ENCODE measurements at regions not wholly inside any gene's neighbourhood (a gene's known extent, or its start where the extent isn't known, plus 50 kb on each side); places are given as distances from the start of the nearest gene placed in this dataset.

- no peak for DNase-seq (ENCODE audit: low read depth)
Observed at GRCh38 chr5:89991592-89991991, 418.0 kb downstream of the CETN3 start.

GRCh38 chr5:89989776-89990175 lies 419.8 kb downstream of the CETN3 start:
- no peak for DNase-seq (ENCODE audit: low read depth)

DNA sequence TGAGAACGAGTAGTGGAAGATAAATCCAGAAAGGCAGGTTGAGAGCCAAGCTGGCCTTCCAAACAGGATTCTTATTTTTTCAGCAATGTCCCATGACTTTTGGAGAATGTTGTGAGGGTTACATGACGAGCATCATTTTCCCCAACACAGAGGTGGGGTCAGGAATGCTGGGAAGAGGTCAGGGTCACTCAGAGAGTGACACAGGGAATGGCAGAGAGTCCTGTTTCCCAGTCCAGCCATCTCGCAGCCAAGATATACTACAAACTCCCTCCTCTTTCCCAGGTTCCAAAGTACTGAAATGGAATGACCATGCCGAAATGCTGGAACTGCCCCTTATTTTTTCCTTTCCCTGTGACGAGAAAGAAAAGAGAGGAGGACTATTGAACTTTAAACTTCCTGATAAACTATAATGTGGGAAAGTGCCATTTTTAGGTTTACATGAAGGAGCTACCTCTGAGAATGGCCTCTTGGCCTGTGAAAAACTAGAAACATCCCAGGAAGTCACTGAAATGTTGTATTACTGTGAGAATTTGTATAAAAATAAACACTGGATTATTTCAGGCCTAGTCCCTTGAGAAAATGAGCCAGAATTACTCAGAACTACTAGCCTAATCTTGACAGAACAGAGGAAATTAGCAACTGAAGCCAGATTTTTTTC lies 420.4 kb downstream of the CETN3 start:
- DNase-seq (ENCODE audit: low read depth) = no peak

DNA sequence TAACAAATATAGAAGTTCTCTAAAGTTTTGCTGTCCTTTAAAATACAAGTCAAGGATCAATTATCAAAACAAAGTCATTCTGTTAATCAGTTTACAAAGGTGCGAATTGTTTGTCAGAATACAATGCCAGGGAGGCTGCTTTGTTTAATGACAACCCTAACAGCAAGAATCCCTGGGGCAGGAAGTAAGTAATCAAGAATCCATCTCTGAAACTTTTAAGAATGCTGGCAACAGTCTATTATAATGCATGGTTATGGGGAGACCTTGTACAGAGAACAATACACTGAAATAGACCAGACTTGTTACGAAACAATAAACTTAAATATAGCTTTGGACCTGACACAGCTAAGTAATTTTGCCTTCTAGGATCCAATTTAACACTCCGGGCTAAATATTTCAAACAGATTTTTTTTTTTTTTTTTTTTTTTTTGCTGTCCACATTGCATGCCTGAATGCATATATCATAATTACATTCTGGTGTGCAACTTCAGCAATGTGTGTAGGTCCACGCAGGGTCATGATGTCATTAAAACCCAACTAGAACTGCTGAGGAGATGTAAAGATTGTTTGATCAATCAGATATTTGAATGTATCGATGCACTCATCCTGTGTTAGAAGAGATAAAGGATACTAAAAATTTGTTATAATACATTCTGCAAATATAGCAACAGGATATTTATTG lies 421.3 kb downstream of the CETN3 start:
- DNase-seq (ENCODE audit: low read depth) = no peak

DNA sequence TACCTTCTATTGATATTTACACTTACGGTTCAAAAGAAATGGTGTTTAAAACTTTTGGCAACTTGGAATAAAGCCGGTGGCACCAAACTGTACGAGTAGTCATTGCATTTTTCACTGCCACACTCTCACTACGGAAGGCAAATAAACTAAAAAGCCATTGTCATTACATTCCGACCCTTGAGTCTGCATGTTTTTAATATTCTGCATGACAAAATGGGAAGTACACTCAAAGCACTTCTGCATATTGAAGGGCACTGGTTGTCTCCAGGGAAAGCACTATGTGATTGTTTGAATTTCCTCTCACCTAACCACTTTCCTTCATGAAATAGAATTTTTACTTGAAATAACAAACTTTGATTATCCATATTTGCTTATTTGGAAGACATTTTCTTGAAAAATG lies 426.3 kb downstream of the CETN3 start:
- no peak for DNase-seq (ENCODE audit: low read depth)

DNA sequence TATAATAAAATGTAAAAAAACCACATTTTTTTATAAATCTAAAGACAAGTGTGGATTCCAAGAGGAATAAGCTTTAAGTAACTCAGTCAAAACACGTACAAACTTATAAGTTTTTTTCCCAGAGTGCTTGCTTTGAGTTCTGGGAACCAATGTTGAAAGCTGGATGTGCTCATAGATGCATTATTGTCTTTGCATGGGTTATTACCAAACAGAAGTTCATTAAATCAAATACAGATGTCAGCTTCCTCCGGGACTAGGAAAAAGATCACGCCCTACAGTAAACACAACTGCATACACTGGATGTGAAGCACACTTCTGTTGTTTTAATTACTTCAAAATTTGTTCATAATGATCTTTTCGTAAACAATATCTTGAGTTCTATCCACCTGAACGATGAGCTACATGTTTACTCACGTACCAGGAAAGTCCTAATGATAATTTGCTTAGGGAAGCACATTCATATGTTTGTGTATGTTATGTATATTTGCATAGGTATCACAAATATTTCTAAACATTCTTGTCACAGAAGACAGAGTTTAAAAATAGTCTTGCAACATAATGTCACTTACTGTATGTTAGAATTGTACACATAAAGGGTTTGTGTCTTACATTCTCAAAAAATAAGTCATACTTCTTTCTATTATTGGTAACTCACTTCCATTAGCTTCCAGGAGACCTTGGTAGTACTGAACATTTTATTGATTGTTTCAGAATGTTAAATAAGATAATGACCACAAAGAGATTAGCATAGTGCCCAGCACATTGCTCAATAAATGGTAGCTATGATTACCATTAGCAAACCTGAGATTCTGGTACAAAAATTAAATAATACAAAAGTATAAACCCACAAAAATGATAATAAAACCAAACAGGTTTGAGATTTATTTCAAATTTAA lies 427.4 kb downstream of the CETN3 start:
- DNase-seq (ENCODE audit: low read depth) = no peak

GRCh38 chr5:89981021-89981420 lies 428.5 kb downstream of the CETN3 start:
- DNase-seq (ENCODE audit: low read depth) = no peak

DNA sequence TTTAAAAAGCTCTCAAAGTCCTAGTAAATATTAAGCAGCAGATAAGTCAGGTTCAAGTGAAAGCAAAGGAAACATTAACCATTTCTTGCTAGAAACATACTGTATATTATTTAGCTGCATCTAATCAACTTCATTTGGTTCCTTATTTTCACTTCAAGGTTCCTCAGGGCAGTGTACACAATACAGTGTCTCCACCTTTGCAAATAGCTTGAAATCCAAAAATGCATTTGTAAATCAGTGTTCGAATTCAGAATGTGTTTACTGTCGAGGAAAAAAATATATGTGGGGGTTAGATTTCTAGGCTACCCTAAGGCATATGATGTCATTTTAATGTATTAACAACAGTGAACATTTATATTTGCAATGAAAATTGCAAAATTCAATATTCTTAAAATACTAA lies 436.0 kb downstream of the CETN3 start:
- no peak for DNase-seq (ENCODE audit: low read depth)

DNA sequence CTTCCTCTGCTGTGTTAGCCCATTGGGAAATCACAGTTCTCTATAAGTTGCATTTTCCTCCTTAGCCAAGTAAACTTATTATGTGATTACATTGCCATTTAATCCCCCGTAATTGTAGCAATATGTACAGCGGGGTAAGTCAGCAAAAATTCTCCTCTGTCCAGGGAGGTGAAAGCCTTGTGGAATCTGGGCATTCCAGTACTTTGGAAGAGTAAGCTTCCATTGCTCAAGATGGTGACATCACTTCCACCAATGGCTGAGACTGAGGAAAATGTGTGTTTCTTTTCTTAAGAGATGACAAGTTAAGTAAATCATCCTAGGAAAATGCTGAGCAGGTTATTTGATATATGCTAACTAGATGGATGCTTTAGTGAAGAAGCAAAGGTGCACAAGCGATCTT lies 436.7 kb downstream of the CETN3 start:
- DNase-seq (ENCODE audit: low read depth) = no peak

- no peak for DNase-seq (ENCODE audit: low read depth)
Observed at GRCh38 chr5:89968958-89969381, 440.6 kb downstream of the CETN3 start.

DNA sequence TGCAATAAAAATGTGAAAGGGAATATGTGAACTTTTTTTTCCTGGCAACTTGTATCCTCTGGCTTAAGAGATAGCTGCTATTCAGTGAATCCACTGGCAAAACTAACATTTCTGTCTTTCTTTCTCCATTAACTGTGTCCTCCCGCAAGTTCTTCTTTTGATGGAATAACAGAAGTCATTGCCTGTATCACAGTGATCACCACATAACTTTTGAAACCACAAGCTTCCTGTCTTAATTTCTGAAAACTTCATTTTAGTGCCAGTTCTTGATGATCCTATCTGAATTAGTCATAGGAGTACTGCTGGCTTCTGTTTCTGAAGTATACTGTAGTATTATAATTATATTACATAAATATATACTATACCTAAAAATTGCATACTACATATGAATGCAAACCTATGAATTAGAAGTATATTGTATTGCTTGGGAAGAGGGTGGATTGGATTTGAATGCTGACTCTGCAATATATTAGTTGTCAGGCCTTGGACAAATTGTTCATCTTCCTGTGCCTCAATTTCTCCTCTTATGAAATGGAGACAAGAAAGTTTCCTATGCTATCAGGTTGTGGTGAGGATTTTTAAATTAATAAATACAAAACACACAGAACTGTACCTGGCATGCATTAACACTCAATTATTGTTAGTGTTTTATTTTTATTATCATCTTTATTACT lies 441.6 kb downstream of the CETN3 start:
- no peak for DNase-seq (ENCODE audit: low read depth)

GRCh38 chr5:89956838-89957237 lies 452.7 kb downstream of the CETN3 start:
- no peak for DNase-seq (ENCODE audit: low read depth)

DNA sequence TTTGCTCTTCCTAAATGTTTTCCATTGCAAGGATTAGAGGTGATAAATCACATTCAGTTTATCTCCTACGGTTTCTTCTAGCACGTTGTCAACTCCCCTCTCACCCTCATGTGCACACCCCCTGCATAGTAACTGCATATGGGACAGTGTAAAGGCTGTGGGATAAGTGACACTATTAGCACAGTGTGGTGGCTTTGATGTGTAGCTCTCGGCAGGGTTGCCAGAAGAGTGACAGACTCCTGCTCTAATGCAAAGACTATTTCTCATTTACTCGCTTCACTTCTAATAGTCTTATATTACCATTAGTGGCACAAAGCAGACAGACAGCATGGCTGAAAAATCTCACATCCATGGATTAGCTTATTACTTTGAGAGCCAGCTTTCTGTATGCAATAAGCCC lies 454.6 kb downstream of the CETN3 start:
- no peak for DNase-seq (ENCODE audit: low read depth)

- no peak for DNase-seq (ENCODE audit: low read depth)
Observed at GRCh38 chr5:89951876-89952275, 457.7 kb downstream of the CETN3 start.

GRCh38 chr5:89950234-89950633 lies 459.3 kb downstream of the CETN3 start:
- DNase-seq (ENCODE audit: low read depth) = no peak

DNA sequence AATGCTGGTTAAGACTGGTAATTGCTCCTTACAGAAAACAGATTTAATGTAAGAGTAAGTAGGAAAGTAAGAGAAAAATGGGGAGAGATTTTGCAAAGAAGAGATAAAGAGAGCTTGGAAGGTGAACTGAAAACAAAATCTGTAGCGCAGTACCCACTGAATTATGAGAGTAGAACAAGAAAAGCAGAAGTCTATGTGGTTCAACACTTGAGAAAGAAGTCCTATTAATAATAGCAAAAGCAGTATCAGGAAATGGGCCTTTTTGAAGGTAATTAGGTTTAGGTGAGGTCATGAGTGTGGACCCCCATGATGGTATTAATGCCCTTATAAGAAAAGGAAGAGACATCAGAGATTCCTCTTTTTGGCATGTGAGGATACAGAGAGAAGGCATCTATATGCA lies 460.6 kb downstream of the CETN3 start:
- no peak for DNase-seq (ENCODE audit: low read depth)

GRCh38 chr5:89946916-89947315 lies 462.6 kb downstream of the CETN3 start:
- no peak for DNase-seq (ENCODE audit: low read depth)

DNA sequence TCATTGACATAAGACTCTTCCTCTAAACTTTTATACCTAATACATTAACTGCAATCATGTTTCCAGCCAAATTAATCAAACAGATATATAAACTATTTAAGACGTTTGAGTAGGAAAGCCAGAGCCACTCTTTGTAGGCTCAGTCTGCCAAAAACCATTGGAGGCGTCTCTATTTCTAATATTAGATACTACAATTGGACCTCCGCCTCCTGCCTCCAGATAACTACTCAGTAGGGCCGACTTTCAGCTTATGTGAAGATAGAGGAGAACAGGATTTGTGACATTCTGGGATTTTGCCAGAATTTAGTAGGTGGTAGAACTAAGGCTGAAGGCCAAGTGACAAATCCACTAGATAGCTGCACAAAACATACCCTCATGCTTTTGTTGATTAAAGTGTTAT lies 463.0 kb downstream of the CETN3 start:
- DNase-seq (ENCODE audit: low read depth) = no peak

- DNase-seq (ENCODE audit: low read depth) = no peak
Observed at GRCh38 chr5:89942171-89942570, 467.4 kb downstream of the CETN3 start.

DNA sequence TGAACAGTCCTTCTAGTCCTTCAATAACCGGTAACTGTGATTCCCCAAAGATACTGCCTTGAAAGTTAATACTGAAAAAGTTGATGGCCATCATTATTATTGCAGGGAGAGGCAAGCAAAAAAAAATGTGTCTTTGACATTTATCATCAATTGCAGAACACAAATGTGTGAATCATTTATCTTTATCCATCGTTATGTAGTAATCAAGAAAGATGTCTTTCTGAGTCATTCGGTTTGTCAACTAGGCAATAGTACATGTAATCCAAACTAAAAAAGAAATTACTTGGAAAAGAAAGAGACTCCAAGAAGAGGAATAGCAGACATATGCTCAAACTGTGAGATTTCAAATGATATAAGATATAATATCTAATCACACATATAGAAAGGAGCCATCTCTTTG lies 473.0 kb downstream of the CETN3 start:
- DNase-seq (ENCODE audit: low read depth) = no peak

DNA sequence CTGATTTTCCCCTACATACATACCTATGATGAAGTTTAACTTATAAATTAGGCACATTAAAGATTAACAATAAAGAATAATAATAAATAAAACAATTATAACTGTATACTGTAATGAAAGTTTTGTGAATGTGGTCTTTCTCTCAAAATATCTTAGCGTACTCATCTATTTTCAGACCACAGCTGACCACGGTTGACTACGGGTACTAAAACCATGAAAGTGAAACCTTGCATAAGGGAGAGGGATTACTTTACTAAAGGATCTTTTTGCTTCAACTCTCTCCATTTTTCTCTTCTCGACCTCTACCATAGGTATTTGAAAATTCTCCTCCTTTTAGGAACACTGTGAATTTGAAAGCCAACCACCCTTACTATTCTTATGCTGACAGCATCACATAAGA lies 475.5 kb downstream of the CETN3 start:
- DNase-seq (ENCODE audit: low read depth) = no peak

GRCh38 chr5:89932771-89933181 lies 476.8 kb downstream of the CETN3 start:
- no peak for DNase-seq (ENCODE audit: low read depth)
